ENCODE measurements at regions not wholly inside any gene's neighbourhood (a gene's known extent, or its start where the extent isn't known, plus 50 kb on each side); places are given as distances from the start of the nearest gene placed in this dataset.

GRCh38 chr13:64078480-64078936 lies 2662.9 kb upstream of the PCDH20 start (continued):
- no peak for TF ChIP-seq DMTF1 (CRISPR knock-in tag; IDR thresholded peaks at IDR 0.05)
- no peak for TF ChIP-seq FOXO1 (CRISPR knock-in tag; IDR thresholded peaks at IDR 0.05)
- TF ChIP-seq KIAA2018 (CRISPR knock-in tag; IDR thresholded peaks at IDR 0.05; ENCODE audit: borderline replicate concordance): no peak
- TF ChIP-seq POLR2AphosphoS2 (IDR thresholded peaks at IDR 0.05; ENCODE audit: low read depth, low read length): no peak
- peak; percentile 59; the same call in 1 of the 2 replicates for TF ChIP-seq ZNF292 (CRISPR knock-in tag; IDR thresholded peaks at IDR 0.05; ENCODE audit: borderline replicate concordance, low read depth)
- TF ChIP-seq SP1 (IDR thresholded peaks at IDR 0.05): no peak
- no peak for TF ChIP-seq SP1 (CRISPR knock-in tag; IDR thresholded peaks at IDR 0.05)
- peak; percentile 42; the same call in 1 of the 2 replicates for TF ChIP-seq ZNF160 (CRISPR knock-in tag; IDR thresholded peaks at IDR 0.05)
- TF ChIP-seq, protein P1, sequence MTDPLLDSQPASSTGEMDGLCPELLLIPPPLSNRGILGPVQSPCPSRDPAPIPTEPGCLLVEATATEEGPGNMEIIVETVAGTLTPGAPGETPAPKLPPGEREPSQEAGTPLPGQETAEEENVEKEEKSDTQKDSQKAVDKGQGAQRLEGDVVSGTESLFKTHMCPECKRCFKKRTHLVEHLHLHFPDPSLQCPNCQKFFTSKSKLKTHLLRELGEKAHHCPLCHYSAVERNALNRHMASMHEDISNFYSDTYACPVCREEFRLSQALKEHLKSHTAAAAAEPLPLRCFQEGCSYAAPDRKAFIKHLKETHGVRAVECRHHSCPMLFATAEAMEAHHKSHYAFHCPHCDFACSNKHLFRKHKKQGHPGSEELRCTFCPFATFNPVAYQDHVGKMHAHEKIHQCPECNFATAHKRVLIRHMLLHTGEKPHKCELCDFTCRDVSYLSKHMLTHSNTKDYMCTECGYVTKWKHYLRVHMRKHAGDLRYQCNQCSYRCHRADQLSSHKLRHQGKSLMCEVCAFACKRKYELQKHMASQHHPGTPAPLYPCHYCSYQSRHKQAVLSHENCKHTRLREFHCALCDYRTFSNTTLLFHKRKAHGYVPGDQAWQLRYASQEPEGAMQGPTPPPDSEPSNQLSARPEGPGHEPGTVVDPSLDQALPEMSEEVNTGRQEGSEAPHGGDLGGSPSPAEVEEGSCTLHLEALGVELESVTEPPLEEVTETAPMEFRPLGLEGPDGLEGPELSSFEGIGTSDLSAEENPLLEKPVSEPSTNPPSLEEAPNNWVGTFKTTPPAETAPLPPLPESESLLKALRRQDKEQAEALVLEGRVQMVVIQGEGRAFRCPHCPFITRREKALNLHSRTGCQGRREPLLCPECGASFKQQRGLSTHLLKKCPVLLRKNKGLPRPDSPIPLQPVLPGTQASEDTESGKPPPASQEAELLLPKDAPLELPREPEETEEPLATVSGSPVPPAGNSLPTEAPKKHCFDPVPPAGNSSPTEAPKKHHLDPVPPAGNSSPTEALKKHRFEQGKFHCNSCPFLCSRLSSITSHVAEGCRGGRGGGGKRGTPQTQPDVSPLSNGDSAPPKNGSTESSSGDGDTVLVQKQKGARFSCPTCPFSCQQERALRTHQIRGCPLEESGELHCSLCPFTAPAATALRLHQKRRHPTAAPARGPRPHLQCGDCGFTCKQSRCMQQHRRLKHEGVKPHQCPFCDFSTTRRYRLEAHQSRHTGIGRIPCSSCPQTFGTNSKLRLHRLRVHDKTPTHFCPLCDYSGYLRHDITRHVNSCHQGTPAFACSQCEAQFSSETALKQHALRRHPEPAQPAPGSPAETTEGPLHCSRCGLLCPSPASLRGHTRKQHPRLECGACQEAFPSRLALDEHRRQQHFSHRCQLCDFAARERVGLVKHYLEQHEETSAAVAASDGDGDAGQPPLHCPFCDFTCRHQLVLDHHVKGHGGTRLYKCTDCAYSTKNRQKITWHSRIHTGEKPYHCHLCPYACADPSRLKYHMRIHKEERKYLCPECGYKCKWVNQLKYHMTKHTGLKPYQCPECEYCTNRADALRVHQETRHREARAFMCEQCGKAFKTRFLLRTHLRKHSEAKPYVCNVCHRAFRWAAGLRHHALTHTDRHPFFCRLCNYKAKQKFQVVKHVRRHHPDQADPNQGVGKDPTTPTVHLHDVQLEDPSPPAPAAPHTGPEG (CRISPR knock-in tag; IDR thresholded peaks at IDR 0.05): no peak
- TF ChIP-seq YEATS2 (CRISPR knock-in tag; IDR thresholded peaks at IDR 0.05; ENCODE audit: borderline replicate concordance): no peak
- 0 out of 2 replicates have a peak, but pooled peaks have one; percentile 27 for TF ChIP-seq ZFP90 (CRISPR knock-in tag; IDR thresholded peaks at IDR 0.05; ENCODE audit: borderline replicate concordance)
